KMS-11 (cell line): ENCODE measurements at regions not wholly inside any gene's neighbourhood (a gene's known extent, or its start where the extent isn't known, plus 50 kb on each side); places are given as distances from the start of the nearest gene placed in this dataset.

Experiments used
- H2AFZ ChIP-seq: fragments of 200-600 bp; sonication (generic); 2 replicates; pipeline ENCODE4 v1.6.1; 2016; ENCODE audit warnings: antibody characterized with exemption, mixed run types, low read depth
- H3K27ac ChIP-seq: fragments of 200-600 bp; sonication (generic); 2 replicates; pipeline ENCODE4 v1.6.1; 2016; ENCODE audit warnings: mild to moderate bottlenecking, mixed run types
- H3K27me3 ChIP-seq: fragments of 200-600 bp; sonication (generic); 2 replicates; pipeline ENCODE4 v1.6.1; 2017; ENCODE audit warnings: mild to moderate bottlenecking, low read depth, mixed run types, moderate library complexity; ENCODE audit not compliant: insufficient read depth
- H3K36me3 ChIP-seq: fragments of 200-600 bp; sonication (generic); 2 replicates; pipeline ENCODE4 v1.6.1; 2017; ENCODE audit warnings: mild to moderate bottlenecking, mixed run types; ENCODE audit not compliant: insufficient read depth
- H3K4me1 ChIP-seq: fragments of 200-600 bp; sonication (generic); 2 replicates; pipeline ENCODE4 v1.6.1; 2016; ENCODE audit warnings: mild to moderate bottlenecking, low read depth, mixed run types; ENCODE audit not compliant: poor library complexity, severe bottlenecking
- H3K4me2 ChIP-seq: fragments of 200-600 bp; sonication (generic); 2 replicates; pipeline ENCODE4 v1.7.0; 2016; ENCODE audit warnings: mild to moderate bottlenecking, mixed run types
- H3K4me3 ChIP-seq: fragments of 200-600 bp; sonication (generic); IDR thresholded peaks from 2 replicates; pipeline ENCODE4 v1.6.1; 2017; ENCODE audit warnings: low read depth, low read length, mixed read lengths; ENCODE audit not compliant: insufficient read depth
- H3K79me2 ChIP-seq: fragments of 200-600 bp; sonication (generic); 2 replicates; pipeline ENCODE4 v1.6.1; 2016; ENCODE audit warnings: low read depth, mixed run types; ENCODE audit not compliant: insufficient read depth
- H3K9ac ChIP-seq: fragments of 200-600 bp; sonication (generic); 2 replicates; pipeline ENCODE4 v1.6.1; 2016; ENCODE audit warnings: mild to moderate bottlenecking, mixed run types
- H4K20me1 ChIP-seq: fragments of 200-600 bp; sonication (generic); 2 replicates; pipeline ENCODE4 v1.6.1; 2016; ENCODE audit warnings: mild to moderate bottlenecking, mixed run types; ENCODE audit not compliant: insufficient read depth
- TF ChIP-seq, protein P1 (sequence below): fragments of 200-600 bp; sonication (generic); conservative IDR thresholded peaks from 2 replicates; pipeline ENCODE4 v1.6.1; 2017; ENCODE audit warnings: low read depth, mild to moderate bottlenecking, antibody characterized with exemption, low read length, moderate library complexity, mixed read lengths

DNA sequence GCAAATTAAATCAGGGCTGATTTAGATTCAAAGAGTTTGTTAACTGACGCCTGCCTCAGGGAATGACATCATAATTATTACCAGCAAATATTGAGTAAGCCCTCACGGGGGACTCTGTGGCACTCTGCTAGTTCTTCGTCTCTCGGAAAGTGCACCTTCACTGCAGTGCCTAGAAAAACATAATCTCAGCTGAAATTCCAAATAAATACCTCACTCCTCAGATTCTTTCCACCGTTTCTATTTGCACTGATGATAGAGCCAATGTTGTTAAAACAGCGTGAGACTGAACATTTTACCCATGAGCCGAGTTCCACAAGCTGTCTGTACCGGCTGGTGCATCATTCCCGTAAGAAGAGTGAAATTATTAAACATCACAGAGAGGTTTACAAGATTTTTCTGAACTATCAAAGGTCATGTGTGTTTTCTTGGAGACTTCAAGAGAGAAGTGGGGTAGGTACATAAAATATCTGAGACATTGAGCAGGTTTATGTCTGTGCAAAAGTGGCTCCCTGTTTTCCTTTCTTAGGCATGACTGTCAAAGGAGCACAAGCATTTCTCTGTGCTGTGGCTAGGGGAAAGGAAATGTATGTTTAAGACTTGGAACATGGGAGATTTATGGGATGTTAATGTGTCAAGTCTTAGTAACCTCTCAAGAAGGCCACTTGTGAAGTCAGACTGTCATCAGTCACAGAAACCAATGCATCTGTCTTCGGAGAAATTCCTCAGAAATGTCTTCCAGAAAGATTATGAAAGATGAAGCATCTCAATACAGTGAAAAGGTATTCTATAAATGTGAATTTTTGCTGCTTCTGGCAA is 119.6 kb downstream of the CBLL2 start:
- Histone ChIP-seq H4K20me1 (no peaks in the 10 kb centered on the region), H3K4me2 (no peak overlapping the region), H3K36me3 (no peaks in the 10 kb centered on the region), H3K9ac (no peak overlapping the region), H3K27me3 (no peaks in the 10 kb centered on the region), H3K4me3 (no peak overlapping the region), H2AFZ (no peak overlapping the region), H3K79me2 (no peaks in the 10 kb centered on the region), H3K27ac (no peak overlapping the region), H3K4me1 (no peaks in the 10 kb centered on the region)
- TF ChIP-seq, protein P1, sequence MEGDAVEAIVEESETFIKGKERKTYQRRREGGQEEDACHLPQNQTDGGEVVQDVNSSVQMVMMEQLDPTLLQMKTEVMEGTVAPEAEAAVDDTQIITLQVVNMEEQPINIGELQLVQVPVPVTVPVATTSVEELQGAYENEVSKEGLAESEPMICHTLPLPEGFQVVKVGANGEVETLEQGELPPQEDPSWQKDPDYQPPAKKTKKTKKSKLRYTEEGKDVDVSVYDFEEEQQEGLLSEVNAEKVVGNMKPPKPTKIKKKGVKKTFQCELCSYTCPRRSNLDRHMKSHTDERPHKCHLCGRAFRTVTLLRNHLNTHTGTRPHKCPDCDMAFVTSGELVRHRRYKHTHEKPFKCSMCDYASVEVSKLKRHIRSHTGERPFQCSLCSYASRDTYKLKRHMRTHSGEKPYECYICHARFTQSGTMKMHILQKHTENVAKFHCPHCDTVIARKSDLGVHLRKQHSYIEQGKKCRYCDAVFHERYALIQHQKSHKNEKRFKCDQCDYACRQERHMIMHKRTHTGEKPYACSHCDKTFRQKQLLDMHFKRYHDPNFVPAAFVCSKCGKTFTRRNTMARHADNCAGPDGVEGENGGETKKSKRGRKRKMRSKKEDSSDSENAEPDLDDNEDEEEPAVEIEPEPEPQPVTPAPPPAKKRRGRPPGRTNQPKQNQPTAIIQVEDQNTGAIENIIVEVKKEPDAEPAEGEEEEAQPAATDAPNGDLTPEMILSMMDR, result no peak

DNA sequence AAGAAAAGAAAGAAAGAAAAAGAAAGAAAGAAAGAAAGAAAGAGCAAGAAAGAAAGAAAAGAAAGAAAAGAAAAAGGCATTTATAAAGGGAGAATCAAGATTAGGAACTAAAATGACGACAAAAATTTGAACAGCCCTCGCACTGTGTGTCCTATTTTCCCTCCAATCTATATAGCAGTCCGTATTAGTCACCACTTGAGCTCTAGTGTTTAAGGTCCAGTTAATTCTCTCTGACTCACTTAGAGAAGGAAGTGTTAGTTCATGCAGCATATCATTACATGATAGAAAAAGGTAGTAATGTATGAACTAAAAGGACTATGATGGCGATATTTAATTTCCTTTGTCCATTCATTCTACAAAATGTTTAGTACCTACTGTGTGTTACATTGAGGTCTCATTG is 122.7 kb downstream of the CBLL2 start:
- TF ChIP-seq, protein P1, result no peak
- H4K20me1 ChIP-seq, result no peaks in the 10 kb centered on the region
- no peak overlapping the region for H3K4me3 ChIP-seq
- no peak overlapping the region for H3K4me2 ChIP-seq
- H2AFZ ChIP-seq, result no peak overlapping the region
- no peak overlapping the region for H3K27ac ChIP-seq
- no peaks in the 10 kb centered on the region for H3K36me3 ChIP-seq
- H3K27me3 ChIP-seq, result no peaks in the 10 kb centered on the region
- no peaks in the 10 kb centered on the region for H3K4me1 ChIP-seq
- H3K9ac ChIP-seq, result no peak overlapping the region
- H3K79me2 ChIP-seq, result no peaks in the 10 kb centered on the region

DNA sequence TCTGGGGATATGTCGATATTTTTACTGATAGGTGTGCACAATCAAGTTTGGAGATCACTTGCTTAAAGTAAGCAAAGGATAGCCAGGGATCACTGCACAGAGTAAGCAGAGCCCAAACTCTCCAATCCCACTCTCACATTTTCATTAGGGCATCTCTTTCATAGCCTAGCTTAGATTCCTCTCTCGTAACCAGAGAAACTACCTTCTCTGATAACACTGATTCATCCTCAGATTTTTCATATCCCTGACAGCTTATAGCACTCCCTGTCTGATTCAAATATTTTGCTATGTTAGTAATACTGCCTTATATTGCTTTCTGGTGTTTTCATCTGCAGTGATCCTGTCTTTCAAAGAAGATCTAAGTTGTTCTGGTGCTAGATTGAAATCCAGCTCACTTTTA is 123.7 kb downstream of the CBLL2 start:
- Histone ChIP-seq H3K27me3 (no peaks in the 10 kb centered on the region), H3K27ac (no peak overlapping the region), H3K4me3 (no peak overlapping the region), H3K9ac (no peak overlapping the region), H3K79me2 (no peaks in the 10 kb centered on the region), H2AFZ (no peak overlapping the region), H3K36me3 (no peaks in the 10 kb centered on the region), H3K4me2 (no peak overlapping the region), H4K20me1 (no peaks in the 10 kb centered on the region), H3K4me1 (no peaks in the 10 kb centered on the region)
- TF ChIP-seq, protein P1, result no peak

DNA sequence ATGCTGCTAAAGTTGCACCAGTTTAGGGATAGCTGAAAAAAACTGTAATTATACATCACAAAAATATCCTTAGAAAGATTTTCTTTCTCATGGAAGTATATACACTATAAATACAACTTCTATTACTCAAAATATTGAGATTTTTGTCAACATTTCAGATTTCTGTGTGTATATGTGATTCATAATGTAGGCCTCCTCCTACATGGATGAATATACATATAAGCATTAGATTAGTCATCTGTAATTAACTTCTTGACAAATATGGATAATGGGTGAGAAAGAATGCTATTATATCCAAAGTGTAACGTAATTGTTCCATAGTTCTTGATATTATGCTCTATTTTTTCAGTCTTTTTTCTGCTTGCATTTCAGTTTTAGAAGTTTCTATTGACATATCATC is 124.9 kb downstream of the CBLL2 start:
- H3K27ac ChIP-seq, result no peak overlapping the region

More for the DNA sequence above, 124.9 kb downstream of the CBLL2 start:
- Histone ChIP-seq H3K9ac (no peak overlapping the region), H3K4me1 (no peaks in the 10 kb centered on the region), H3K4me3 (no peak overlapping the region), H4K20me1 (no peaks in the 10 kb centered on the region), H3K79me2 (no peaks in the 10 kb centered on the region), H2AFZ (no peak overlapping the region), H3K36me3 (no peaks in the 10 kb centered on the region), H3K27me3 (no peaks in the 10 kb centered on the region), H3K4me2 (no peak overlapping the region)
- TF ChIP-seq, protein P1, result no peak
